GM12891 (cell line): ENCODE measurements at regions not wholly inside any gene's neighbourhood (a gene's known extent, or its start where the extent isn't known, plus 50 kb on each side); places are given as distances from the start of the nearest gene placed in this dataset.

ENCODE experiments used
- PAX5 ChIP-seq: IDR thresholded peaks from 2 replicates; pipeline ENCODE4 v1.6.1; 2011; ENCODE audit warnings: low read length, moderate library complexity, mild to moderate bottlenecking; ENCODE audit not compliant: insufficient read depth, severe bottlenecking
- POLR2A ChIP-seq: IDR thresholded peaks from 2 replicates; pipeline ENCODE4 v1.6.1; 2011; ENCODE audit warnings: low read depth, low read length, control low read depth
- POLR2AphosphoS5 ChIP-seq: IDR thresholded peaks from 2 replicates; pipeline ENCODE4 v1.6.1; 2011; ENCODE audit warnings: low read depth, low read length, control low read depth
- POU2F2 ChIP-seq: IDR thresholded peaks from 2 replicates; pipeline ENCODE4 v1.6.1; 2011; ENCODE audit warnings: low read depth, mild to moderate bottlenecking, control low read depth, low read length, moderate library complexity
- SPI1 ChIP-seq: IDR thresholded peaks from 2 replicates; pipeline ENCODE4 v1.6.1; 2011; ENCODE audit warnings: low read depth, low read length, control low read depth
- TAF1 ChIP-seq: IDR thresholded peaks from 2 replicates; pipeline ENCODE4 v1.6.1; 2011; ENCODE audit warnings: low read depth, low read length, control low read depth

DNA sequence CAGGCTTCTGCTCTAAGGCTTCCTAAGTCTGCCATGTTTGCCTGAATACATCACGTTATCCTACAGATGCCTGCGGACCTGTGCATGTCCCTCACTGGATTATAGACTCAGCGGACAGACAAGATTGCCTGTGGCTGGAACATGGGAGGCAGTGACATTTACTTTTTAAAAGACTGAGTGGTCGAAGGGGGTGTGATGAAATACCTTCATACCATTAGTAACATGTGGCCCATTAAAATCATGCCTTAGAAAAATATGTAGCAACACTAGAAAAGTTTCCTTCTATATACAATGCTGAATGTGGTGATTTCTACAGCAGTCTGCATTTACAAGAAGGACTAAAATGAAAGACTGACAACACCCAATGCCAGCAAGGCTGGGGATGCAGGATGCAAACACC is 154.4 kb downstream of the ASB1 start:
- TF ChIP-seq POLR2A (no peak), POLR2AphosphoS5 (no peak), SPI1 (no peak), TAF1 (no peak), PAX5 (no peak), POU2F2 (no peak)
